Right renal cortex interstitium (tissue), 3 donors: ENCODE measurements at regions not wholly inside any gene's neighbourhood (a gene's known extent, or its start where the extent isn't known, plus 50 kb on each side); places are given as distances from the start of the nearest gene placed in this dataset.

ENCODE experiments used
- DNase-seq, 3 donors: peaks; one replicate each; pipeline ENCODE4 v3.0.0-alpha.2; 2013; ENCODE audit warnings: low read depth in 3 of 3, low spot score in 2 of 3

DNA sequence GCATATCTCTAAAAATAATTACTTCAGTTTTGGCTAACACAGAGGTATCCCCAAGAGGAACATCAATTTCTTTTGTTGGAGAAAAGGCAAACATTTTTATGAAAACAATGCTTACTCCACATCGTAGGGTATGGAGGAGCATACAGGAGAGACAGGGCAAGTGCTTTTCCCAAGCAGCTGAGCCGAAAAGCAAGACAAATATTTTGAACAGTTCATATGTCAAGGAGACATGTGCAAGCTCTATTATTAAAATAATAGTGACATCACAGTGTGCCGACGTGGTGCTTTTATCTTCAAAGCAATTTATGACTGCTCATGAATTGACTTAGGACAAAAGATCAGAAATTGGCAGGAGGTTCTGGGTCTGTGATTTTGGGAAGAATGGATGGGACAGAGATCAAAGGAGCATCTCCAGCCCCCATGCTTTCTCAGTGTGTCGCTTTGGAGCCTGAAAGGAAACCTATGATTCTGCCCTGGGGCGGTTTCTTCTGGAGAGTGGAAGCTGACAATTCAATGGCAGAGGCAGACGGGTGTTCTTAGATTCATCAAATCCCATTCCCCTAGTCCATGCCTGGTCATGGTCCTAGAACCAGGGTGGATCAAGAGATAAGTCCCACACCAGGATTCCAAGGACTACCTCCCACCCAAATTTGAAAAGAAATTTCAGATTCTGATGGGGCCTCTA is 97.1 kb downstream of the JCAD start:
- no peak for DNase-seq

DNA sequence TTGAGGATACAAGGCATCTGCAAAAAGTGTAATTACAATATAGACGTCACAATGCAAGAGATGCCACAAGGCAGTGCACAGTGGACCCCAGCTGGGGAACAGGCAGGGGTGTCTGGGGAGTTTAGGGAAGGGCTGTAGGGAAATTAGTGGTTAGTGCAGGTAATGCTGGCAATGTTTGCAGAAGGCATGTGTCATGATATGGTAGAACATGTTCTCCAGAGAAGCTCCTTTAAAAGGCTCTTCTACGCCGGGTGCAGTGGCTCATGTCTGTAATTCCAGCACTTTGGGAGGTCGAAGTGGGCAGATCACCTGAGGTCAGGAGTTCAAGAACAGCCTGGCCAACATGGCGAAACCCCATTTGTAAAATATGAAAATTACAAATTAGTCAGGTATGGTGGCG is 98.0 kb downstream of the JCAD start:
- DNase-seq: no peak

DNA sequence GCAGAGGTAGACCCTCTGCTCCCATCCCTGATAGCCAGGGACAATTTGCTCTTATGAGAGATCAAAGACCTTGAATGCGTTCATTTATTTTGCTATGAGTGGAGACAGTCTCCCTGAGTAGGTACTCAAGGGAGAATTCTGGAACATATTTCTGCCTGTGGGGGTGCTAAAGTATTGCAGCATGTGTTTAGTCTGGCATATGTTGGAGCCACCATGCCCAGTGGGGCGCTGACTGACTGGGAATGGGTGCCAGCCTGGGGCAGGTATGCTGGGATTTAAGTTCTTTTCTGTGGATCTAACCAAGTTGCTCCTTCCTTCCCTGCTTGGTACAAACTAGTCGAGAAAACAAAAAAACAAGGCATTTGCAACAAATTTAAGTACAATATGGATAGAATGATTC is 99.1 kb downstream of the JCAD start:
- DNase-seq: no peak

DNA sequence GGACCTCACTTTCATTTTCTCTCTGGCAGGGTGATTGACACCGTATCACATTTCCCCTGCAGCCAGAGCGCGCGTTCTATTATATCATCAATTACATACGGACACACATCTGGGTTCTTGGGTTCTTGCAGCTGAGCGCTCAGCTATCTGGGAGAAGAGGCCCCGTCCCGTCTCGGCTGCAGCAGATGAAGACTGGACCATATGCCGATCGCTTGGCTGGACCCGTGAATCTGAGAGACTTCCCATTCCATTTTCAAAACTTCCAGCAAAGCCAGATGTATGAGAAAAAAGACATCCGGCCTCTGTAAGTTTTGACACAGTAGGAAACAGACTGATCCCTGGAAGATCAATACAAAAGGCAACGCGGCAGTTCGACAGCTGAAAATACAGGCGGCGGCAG is 99.8 kb downstream of the JCAD start:
- DNase-seq: no peak

DNA sequence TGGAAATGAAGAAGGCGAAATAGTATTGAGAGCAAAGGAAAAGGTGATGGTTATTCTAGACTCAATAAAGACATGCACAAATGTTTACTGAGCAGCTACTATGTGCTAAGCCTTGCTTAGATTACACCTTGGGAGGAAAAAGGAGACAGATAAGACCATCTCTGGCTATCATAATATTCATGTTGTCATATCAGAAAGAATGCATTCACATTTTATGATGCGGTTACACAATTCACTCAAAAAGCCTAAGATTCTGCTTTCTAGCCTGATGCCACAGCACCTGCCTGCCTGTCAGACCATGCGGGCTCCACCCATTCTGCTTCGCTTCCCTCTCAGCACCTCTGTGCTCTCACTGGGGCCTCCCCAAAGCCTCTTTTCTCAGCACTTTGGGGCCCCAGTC is 100.9 kb downstream of the JCAD start:
- no peak for DNase-seq

DNA sequence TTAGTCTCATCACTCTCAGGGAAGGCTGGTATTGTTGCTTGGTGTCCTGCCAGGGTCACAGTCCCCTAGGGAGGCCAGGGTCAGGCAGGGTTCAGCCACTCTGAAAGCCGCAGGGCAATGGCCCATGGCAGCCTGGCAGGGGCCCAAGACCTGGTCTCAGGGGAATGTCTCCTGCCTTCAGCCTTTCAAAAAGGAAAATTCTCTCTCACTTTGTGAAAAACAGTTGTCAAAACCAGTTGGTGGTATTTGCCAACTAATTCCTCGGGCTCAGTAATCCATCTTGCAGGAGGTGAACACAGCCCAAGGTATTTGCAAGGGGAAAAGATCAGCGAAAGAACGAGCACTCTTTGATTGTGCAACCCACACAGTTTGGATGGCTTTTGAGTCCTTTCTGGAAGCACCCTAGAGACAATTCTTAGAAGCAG is 101.5 kb downstream of the JCAD start:
- DNase-seq: no peak

DNA sequence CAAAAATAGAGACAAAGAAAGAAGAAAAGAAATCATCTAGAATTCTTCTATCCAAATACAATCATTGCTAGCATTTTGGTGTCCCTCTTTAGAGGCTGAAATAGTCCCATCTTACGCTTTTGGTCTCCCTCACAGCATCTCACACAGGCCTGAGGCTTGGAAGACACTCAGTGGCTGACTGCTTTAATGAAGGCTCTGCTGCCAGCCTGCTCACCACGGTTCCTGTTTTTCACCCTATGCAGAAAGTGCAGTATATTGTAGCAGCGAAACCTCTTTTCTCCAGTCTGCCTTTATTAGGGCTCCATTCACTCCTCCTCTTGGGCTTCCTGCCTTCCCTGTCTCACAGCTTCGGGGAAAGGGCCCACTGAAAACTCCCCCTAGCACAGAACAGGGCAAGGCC is 102.2 kb downstream of the JCAD start:
- no peak for DNase-seq

DNA sequence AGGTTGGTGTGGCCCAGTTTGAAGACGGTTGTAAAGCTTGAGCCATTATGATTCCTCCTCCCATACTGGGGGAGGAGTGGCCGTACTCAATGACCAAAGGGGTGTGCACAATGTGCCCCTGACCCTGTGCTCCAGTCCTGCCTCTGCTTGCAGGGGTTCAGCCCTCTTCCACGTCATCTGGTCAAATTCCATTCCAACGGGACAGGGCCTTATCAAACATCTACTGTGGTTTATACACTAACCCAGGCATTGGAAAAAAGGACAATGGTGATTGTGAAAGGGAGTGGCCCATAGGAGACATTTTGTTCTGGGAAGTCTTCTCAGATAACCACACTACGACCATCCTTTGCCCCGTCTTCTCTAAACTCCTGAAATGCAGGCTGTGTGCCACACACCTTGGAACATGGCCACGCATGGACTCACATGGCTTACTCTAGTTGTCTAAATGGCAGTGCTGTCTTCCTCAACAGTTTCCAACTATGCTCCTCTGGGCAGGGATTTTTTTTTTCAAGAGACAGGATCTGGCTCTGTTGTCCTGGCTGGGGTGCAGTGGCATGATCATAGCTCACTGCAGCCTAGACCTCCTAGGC is 103.0 kb downstream of the JCAD start:
- DNase-seq: no peak

DNA sequence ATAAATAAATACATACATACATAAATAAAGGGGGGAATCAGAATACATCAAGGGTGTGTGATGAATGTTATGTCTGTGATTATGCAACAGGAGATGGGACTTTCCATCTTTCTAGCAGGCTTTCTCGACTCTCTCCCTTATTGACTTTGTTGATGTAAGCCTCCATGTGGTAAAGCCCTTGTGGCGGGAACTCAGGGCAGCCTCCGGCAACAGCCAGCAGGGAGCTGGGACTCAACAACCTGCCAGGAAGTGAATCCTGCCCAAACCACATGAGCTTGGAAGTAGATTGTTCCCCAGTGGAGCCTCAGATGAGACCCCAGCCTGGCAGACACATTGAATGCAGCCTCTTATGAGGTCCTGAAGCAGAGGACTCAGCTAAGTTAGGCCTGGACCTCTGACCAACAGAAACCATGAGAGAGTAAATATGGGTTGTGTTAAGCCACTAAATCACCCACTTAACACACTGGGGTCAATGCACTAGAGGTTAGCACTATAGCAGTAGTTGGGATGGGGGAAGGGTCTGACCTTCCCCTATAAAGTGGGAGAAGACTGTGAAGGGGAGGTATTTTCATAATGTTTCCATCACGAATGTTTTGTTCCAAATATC is 104.0 kb downstream of the JCAD start:
- DNase-seq: no peak

DNA sequence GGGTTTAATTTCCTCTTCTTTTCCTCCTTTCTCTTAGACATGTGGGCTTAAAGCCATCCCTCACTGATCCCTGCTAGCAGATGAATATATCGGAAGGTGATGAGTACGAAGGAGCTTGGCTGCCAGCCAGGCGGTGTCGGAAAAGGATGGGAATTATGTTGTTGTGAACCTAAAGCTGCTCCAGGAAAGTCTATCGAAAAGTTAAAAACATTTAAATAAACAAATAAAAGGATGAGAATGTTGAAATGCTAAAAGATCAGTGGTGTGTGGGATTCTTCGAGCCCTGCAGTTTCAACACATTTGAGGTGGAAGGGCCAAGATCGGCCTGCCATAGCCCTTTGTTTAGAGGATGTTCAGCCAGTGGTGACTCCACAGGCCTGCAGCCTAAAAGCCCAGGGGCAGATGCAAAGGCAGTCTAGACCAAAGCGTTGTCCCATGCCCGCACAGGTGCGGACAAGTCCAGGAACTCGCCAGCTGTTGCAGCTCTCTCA is 107.9 kb downstream of the JCAD start:
- DNase-seq: no peak

DNA sequence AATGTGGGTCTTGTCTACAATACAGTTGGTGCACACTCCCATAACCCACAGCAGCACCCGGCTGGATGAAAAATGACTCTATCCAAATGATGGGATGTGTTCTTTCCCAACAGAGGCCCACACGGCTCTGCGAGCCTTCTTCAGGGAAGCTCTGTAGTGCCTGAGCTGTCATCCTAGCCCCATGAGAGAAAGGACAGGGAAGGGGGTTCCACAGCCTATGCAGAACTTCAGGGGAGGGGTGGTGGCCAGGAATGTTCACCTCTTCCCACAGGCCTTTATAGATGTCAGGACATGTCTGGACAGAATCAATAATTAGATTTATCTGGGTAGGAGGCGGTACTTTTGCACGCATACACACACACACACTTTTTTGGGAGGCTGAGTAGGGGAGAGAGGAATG is 109.0 kb downstream of the JCAD start:
- no peak for DNase-seq

DNA sequence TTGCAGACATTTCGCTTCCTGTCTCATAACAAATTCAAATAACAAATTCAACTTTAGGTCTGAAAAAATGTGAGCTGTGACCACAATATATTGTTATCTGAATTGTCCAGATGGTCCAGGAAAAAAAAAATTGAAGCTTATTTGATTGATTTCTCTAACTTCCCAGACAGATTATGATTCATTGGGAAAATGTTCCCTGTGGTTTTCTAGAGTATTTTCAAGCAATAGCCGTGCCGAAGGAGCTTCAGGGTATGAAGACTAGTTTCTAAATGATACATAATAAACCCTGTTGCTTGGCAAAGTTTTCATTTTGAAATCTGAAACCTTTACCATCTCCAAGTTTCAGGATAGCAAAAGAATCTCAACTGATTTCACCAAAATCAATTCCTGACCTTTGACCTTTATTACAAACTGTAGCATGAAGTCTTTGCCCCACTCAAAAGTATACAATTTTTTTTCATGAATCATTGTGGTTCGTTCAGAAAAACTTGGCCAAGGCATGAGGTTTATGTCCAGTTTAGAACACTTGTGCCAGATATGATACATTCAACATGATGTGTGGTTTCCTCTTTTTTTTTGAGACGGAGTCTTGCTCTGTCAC is 109.9 kb downstream of the JCAD start:
- no peak for DNase-seq

DNA sequence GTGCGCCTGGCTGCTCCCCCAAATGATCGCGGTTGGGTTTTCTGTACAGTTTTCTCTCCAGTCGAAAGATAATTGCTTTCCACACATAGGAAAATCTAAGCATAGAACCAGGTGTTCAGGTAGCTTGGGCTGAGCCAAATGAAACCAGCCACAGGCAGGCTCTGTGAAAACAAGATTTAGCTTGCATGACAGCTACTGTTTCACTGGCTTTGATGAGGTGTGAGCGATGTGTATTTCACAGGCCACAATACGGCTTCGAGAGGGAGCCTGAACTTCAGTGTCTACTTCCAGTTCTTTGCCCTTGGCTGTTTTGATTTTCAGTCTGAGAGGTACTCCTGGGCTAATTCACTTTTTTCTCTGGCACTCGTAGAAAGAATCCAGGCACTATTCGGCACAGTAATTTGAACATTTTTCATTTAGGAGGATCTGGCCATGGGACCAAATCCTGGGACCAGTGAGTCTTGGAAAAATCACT is 110.5 kb downstream of the JCAD start:
- DNase-seq: no peak

DNA sequence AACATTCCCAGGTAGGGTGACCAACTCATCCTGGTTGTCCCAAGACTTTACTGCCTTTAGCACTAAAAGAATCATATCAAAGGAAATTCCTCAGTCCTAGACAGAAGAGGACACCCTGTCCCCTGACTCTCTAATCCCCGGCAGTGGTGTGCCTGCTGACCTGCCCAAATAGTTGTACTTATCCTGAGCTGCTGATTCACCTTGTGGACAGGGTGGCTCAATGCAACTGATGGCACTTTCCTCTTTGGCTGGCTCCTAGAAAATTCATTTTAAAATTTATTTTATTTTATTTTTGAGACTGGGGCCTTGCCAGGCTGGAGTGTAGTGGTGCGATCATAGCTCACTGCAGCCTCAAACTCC is 111.7 kb downstream of the JCAD start:
- no peak for DNase-seq

DNA sequence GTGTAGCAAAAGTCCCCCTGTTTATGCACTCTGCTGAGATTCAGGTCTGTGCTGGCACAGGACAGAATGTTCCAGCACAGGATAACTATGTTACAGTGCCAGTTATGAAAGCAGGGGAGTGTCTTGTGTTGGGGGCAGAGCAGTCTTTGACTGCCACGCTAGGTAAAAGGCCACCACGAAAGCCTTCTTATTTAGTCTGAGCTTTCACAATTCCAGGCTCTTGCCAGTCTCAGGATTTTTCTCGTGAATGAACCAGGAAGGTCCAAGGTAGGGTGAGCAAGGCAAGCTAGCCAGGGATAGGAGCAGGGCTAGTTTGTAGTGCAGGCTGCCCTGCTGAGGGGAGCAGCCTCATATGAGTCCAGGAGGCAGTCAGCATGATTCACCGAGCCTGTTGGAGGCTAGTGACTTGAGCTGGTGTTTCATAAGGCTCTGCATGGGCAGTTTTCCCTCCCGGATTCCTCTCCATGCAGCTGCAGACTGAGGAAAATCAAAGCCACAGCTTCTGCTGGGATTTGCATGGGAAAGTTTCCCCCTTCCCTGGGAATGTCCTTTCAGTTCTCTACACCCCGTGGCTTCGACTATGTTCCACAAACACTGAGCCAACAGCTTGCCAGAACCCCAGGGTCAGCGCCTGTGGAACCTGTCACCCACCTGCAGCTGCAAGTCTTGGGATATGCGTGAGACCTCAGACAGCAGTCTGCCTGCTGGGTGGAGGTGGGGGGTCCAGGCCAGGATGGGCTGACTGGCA is 112.3 kb downstream of the JCAD start:
- no peak for DNase-seq

DNA sequence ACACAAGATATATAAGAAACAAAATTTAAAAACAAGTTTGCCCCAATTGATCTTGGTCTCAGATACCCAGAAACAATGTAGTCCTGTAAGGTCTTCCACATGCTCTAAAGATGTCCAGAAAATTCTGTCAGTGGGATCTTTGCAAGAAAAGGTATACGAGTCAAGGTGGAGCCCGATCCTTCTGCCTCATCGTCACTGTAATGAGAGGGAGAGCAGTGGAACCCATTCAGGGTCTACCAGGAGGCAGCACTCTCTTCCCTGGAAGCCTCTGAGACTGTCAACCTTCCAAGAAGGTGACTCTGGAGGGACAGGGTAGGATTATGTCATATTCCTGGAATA is 112.8 kb downstream of the JCAD start:
- DNase-seq: no peak

DNA sequence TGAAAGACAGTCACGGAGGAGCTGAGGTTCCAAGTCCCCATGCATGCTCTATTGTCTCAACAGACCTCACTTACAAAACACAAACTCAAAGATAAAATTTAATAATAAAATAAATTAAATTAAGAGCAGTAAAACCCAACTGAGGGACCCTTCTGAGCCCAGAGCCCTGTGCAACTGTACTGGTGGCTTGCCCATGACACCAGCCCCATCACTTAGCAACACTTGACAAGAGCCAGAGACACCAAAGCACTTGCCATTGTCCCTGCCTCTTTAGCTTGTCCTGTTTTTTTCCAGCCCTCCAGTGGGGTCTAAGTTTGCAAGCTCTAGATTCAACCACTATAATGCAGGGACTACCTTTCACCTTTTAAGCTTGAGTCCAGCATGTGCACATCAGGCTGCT is 117.9 kb downstream of the JCAD start:
- no peak for DNase-seq

DNA sequence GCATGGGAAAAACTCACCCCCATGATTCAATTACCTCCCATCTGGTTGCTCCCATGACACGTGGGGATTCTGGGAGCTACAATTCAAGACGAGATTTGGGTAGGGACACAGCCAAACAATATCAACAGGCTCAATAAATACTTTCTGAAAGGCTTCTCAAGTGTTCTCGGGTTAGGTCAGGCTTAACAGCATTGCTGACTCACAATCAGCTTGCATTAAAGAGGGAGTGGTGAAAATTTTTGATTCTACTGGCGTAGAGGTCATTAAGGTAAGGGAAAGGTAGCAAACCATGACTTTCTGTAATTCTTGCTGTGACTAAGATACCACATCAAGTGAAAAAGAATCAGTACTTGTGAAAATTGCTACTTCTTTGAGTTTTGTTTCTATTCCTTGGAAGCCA is 126.4 kb downstream of the JCAD start:
- no peak for DNase-seq

DNA sequence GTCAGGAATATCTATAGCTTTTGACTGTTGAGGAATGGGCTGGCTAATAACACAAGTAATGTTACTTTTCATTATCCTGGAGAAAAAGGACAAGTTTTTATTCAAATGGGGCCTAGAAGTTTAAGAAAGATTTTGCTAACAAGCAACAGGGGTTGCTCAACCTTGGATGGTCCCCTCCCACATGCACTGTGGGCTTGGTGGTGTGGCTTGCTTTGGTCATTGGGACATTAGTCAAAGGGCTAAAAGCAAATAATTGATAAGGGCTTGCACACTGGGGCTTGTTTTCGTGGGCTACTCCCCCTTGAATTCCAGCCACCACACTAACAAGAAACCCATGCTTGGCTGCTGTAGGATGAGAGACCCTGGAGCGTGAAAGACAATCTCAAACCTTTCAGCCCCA is 127.6 kb downstream of the JCAD start:
- DNase-seq: no peak

DNA sequence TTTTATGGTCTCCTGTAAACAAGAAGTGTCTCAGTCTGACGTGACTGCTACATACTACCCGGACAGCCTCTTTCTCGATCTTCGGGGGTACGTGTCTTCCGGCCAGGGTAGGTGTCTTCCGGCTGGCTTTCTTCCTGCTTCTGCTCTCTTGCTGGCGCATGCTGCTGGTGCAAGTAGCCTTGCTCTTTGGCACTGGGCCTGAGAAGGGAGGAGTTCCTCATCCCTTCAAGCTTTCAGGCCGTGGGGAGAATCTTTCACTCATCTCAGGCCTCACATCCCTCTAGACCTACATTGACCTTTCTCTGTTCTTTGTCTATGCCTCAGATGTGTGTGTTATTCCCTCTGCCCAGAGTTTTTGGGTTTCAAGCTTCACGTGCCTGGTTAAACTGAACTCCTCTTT is 130.4 kb downstream of the JCAD start:
- DNase-seq: no peak

DNA sequence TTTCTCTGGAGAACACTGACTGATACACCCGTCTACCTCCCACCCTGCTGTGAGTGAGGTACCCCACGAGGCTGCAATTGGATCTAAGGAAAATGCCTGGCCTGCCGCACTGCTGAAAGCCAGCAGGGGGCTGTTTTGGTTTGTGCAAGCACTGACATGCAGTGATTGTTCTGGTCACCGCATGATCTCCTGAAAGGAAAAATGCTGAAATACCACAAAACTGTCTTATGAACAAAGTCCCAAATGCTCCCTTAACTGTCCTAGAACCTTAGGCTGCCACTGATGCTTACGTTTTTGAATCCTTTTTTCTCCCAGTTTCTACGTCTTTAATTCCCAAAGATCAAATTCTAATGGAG is 132.7 kb downstream of the JCAD start:
- DNase-seq: no peak
